ENCODE measurements at regions not wholly inside any gene's neighbourhood (a gene's known extent, or its start where the extent isn't known, plus 50 kb on each side); places are given as distances from the start of the nearest gene placed in this dataset.
"Not testable (repeated sequence)": the region's sequence is repeated elsewhere in the genome, so short reads cannot be mapped to it uniquely, and the experiment has no call there.

DNA sequence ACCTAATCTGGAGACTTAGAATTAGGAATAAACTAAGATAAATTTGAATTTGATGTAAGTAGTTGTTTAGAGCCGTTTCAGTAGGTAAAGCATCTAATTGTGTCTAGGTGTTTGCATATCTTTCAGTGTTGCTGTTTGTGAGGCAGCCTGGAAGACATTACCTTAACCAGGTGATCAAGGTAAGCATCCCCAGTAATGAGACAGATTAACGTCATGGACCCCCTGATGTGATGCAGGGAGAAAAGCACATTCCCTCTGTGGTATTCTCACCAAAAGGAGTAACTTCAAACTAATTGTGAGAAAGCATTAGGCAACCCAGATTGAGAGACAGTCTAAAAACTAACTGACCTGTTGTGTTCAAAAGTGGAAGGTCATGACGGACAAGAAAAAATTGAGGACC, 251.6 kb downstream of the NUAK1 start:
- H3K4me3 Mint-ChIP-seq = no peak overlapping the region
- no peak for DNase-seq
- H3K27me3 Mint-ChIP-seq = no peaks in the 10 kb centered on the region
- H3K27ac Mint-ChIP-seq = no peak overlapping the region
- CTCF ChIA-PET = no interaction called here
- no peaks in the 10 kb centered on the region for H3K4me1 Mint-ChIP-seq
- H3K9me3 Mint-ChIP-seq = no peaks in the 10 kb centered on the region
- H3K36me3 Mint-ChIP-seq = no peaks in the 10 kb centered on the region

- CTCF ChIA-PET = no interaction called here
- H3K9me3 Mint-ChIP-seq = no peaks in the 10 kb centered on the region
- H3K4me1 Mint-ChIP-seq = no peaks in the 10 kb centered on the region
- no peaks in the 10 kb centered on the region for H3K27me3 Mint-ChIP-seq
- H3K27ac Mint-ChIP-seq = no peak overlapping the region
- no peaks in the 10 kb centered on the region for H3K36me3 Mint-ChIP-seq
- no peak for DNase-seq
- no peak overlapping the region for H3K4me3 Mint-ChIP-seq
These were observed 250.1 kb downstream of the NUAK1 start for GRCh38 chr12:105888696-105889095.

- Mint-ChIP-seq H3K4me3 (no peak overlapping the region), H3K27ac (no peak overlapping the region)
- CTCF ChIA-PET = interaction anchor here (0.6 kb wide), 1 partner anchor 472 kb away, joined by 3 read pairs; no protein-coding TSS in a partner anchor
These were observed 246.3 kb downstream of the NUAK1 start for GRCh38 chr12:105892362-105892910.

DNA sequence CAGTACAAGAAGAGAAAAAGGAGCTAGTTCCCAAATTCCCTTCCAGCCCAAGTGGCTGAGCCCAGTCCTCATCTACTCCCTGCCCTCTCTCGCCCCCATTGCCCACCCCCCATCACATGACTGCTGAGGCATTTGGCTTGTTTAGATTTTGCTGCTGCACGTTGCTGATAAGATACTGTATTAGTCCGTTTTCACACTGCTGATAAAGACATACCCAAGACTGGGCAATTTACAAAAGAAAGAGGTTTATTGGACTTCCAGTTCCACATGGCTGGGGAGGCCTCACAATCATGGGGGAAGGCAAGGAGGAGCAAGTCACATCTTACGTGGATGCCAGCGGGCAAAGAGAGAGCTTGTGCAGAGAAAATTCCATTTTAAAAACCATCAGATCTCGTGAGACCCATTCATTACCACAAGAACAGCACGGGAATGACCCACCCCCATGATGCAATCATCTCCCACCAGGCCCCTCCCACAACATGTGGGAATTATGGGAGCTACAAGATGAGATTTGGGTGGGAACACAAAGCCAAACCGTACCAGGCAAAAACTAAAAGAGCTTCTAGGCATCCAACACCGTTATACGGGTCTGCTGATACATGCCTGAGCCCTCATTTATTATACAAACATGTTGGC, 243.4 kb downstream of the NUAK1 start:
- H3K36me3 Mint-ChIP-seq, CTCF ChIA-PET, H3K27ac Mint-ChIP-seq, DNase-seq, H3K27me3 Mint-ChIP-seq, H3K4me1 Mint-ChIP-seq, H3K9me3 Mint-ChIP-seq, H3K4me3 Mint-ChIP-seq: not testable (repeated sequence)

More at GRCh38 chr12:105892362-105892910, 246.3 kb downstream of the NUAK1 start:
- Mint-ChIP-seq H3K36me3 (no peaks in the 10 kb centered on the region), H3K9me3 (no peaks in the 10 kb centered on the region), H3K27me3 (no peaks in the 10 kb centered on the region), H3K4me1 (no peaks in the 10 kb centered on the region)
- no peak for DNase-seq

DNA sequence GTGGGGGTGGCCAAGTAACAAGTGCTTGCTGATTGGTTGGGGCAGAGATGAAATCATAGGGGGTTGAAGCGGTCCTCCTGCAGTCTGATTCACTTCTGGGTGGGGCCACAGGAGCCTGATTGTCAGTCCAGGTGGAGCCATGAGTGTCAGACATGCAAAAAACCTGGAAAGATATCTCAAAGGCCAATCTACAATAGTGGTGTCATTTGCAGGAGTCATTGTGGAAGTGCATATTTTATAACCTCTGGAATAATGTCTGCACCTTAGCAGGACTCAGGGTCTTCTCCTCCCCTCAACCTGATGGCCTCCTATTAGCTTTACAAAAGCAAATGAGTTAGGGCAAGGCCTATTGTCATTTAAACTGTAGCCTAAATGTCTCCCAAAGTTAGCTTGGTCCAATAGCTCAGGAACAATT, 241.4 kb downstream of the NUAK1 start:
- Mint-ChIP-seq H3K27ac (no peak overlapping the region), H3K9me3 (no peaks in the 10 kb centered on the region), H3K27me3 (no peaks in the 10 kb centered on the region), H3K36me3 (no peaks in the 10 kb centered on the region), H3K4me1 (no peaks in the 10 kb centered on the region), H3K4me3 (no peak overlapping the region)
- DNase-seq = no peak
- CTCF ChIA-PET = no interaction called here

DNA sequence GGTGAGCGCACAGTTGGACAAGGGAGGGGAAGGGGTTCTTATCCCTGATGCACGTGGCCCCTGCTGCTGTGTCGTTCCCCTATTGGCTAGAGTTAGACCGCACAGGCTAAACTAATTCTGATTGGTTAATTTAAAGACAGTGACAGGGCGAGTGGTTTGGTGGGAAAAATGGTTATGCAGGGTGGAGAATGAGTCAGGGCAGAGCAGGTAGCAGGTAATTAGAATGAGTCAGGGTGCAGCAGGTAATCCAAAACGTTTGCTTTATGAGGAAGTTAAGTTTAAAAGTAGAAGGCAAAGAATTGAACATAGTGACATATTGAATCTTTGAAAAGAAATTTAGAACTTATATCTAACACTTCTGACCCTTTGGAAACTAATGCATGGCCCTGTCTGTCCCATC, 240.5 kb downstream of the NUAK1 start:
- H3K27me3 Mint-ChIP-seq, H3K36me3 Mint-ChIP-seq, H3K9me3 Mint-ChIP-seq, DNase-seq, H3K27ac Mint-ChIP-seq, CTCF ChIA-PET, H3K4me1 Mint-ChIP-seq, H3K4me3 Mint-ChIP-seq: not testable (repeated sequence)

- H3K9me3 Mint-ChIP-seq = no peaks in the 10 kb centered on the region
- H3K4me3 Mint-ChIP-seq = no peak overlapping the region
- CTCF ChIA-PET = no interaction called here
These were observed 239.2 kb downstream of the NUAK1 start for GRCh38 chr12:105899589-105899988.

DNA sequence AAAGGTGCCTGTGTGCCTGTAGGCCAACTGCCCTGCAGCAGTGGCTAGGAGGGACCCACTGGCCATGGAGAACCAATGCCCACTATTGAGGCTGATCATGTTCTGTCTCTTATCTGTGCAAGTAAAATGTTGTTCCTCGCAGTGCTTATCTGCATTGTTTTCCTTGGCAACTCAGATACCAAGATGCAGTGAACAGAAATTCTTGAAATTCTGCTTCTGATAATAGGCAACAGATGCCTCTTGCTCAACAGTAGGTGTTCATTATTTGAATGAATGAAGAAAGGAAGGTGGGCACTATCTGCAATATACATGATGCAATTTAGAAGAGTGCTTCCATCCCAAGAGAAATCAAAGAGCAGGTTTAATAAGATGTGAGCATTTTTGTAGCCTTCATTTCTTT, 232.2 kb downstream of the NUAK1 start:
- no peak for DNase-seq
- H3K9me3 Mint-ChIP-seq = no peaks in the 10 kb centered on the region
- no peaks in the 10 kb centered on the region for H3K27me3 Mint-ChIP-seq
- no peaks in the 10 kb centered on the region for H3K36me3 Mint-ChIP-seq
- no peak overlapping the region for H3K27ac Mint-ChIP-seq
- CTCF ChIA-PET = no interaction called here
- H3K4me3 Mint-ChIP-seq = no peak overlapping the region
- no peaks in the 10 kb centered on the region for H3K4me1 Mint-ChIP-seq

More at GRCh38 chr12:105899589-105899988, 239.2 kb downstream of the NUAK1 start:
- no peak overlapping the region for H3K27ac Mint-ChIP-seq
- H3K27me3 Mint-ChIP-seq = no peaks in the 10 kb centered on the region
- no peaks in the 10 kb centered on the region for H3K36me3 Mint-ChIP-seq
- H3K4me1 Mint-ChIP-seq = no peaks in the 10 kb centered on the region
- no peak for DNase-seq

DNA sequence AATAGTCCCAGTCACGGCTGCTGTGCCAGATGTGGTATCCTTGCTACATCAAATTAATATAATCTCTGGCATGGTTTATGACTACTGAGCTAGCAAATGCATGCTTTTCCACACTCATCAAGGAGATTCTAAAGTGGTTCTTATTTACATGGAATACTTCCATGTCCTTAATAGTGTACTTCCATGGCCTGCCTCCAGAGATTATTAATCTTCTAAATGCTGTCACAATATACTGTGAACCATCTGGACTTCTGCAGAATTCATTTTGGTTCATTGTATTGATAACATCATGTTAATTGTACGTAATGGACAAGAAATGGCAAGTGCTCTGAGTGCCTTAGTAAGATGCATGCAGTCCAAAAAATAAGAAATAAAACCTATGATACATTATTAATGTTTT, 230.8 kb downstream of the NUAK1 start:
- H3K27me3 Mint-ChIP-seq = no peaks in the 10 kb centered on the region
- H3K4me3 Mint-ChIP-seq = no peak overlapping the region
- H3K4me1 Mint-ChIP-seq = no peaks in the 10 kb centered on the region
- no peak overlapping the region for H3K27ac Mint-ChIP-seq
- no peak for DNase-seq
- CTCF ChIA-PET = no interaction called here
- H3K36me3 Mint-ChIP-seq = no peaks in the 10 kb centered on the region
- no peaks in the 10 kb centered on the region for H3K9me3 Mint-ChIP-seq

- Mint-ChIP-seq H3K4me1 (no peaks in the 10 kb centered on the region), H3K4me3 (no peak overlapping the region), H3K27ac (no peak overlapping the region), H3K27me3 (no peaks in the 10 kb centered on the region), H3K36me3 (no peaks in the 10 kb centered on the region), H3K9me3 (no peaks in the 10 kb centered on the region)
- no peak for DNase-seq
- CTCF ChIA-PET = no interaction called here
These were observed 228.7 kb downstream of the NUAK1 start for GRCh38 chr12:105910030-105910429.

- H3K36me3 Mint-ChIP-seq = no peaks in the 10 kb centered on the region
- no peak for DNase-seq
- H3K9me3 Mint-ChIP-seq = no peaks in the 10 kb centered on the region
- no peaks in the 10 kb centered on the region for H3K4me1 Mint-ChIP-seq
- no peak overlapping the region for H3K4me3 Mint-ChIP-seq
- H3K27ac Mint-ChIP-seq = no peak overlapping the region
- H3K27me3 Mint-ChIP-seq = no peaks in the 10 kb centered on the region
- CTCF ChIA-PET = no interaction called here
These were observed 226.8 kb downstream of the NUAK1 start for GRCh38 chr12:105911966-105912365.

DNA sequence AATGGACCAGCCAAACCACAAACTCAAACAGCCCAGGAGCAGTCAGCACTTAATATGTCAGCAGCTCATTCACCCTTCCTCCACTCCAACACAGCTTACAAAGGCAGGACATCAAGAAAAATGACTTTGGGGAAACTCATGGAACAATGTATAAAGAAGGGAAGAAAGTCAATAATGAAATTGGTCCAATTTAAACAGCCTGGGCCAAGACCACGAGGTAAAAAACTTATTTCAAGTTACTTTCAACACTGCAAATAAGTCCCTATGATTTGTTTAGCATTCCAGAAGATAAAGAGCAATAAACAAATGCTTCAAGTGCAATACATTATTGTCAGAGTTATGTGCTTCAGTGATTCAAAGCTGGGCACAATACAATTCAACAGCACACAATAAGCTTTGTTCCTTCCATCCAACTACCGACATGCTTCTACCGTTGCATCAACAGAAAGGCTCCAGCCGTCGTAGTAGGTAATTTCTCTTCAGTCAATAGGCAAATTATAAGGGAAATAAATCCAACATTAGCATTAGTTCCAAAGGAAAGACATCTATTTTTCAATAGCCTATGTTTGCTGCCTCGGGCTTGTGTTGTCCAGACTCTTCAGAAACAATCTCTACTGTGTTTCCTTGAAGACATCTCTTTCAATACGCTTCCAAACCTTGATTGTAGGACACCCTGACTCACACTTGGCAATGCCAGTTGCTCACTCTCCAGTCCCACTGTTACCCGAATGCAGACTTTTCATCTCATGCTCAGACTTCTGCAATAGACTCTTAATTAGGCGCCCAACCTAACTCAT, 225.7 kb downstream of the NUAK1 start:
- H3K4me3 Mint-ChIP-seq = no peak overlapping the region

GRCh38 chr12:105915997-105916759, 222.6 kb downstream of the NUAK1 start:
- no peaks in the 10 kb centered on the region for H3K4me1 Mint-ChIP-seq
- no peak overlapping the region for H3K4me3 Mint-ChIP-seq
- CTCF ChIA-PET = no interaction called here
- no peaks in the 10 kb centered on the region for H3K27me3 Mint-ChIP-seq
- DNase-seq = no peak
- H3K9me3 Mint-ChIP-seq = no peaks in the 10 kb centered on the region
- H3K36me3 Mint-ChIP-seq = no peaks in the 10 kb centered on the region
- H3K27ac Mint-ChIP-seq = no peak overlapping the region

More for the DNA sequence above, 225.7 kb downstream of the NUAK1 start:
- CTCF ChIA-PET = no interaction called here
- Mint-ChIP-seq H3K27me3 (no peaks in the 10 kb centered on the region), H3K36me3 (no peaks in the 10 kb centered on the region), H3K27ac (no peak overlapping the region), H3K4me1 (no peaks in the 10 kb centered on the region), H3K9me3 (no peaks in the 10 kb centered on the region)
- DNase-seq = no peak

GRCh38 chr12:105916760-105917039, 222.1 kb downstream of the NUAK1 start:
- no peaks in the 10 kb centered on the region for H3K9me3 Mint-ChIP-seq
- CTCF ChIA-PET = no interaction called here
- no peak overlapping the region for H3K27ac Mint-ChIP-seq
- no peaks in the 10 kb centered on the region for H3K27me3 Mint-ChIP-seq
- H3K4me1 Mint-ChIP-seq = no peaks in the 10 kb centered on the region
- H3K4me3 Mint-ChIP-seq = no peak overlapping the region
- no peak for DNase-seq
- H3K36me3 Mint-ChIP-seq = no peaks in the 10 kb centered on the region
